H9 (cell line): ENCODE measurements at regions not wholly inside any gene's neighbourhood (a gene's known extent, or its start where the extent isn't known, plus 50 kb on each side); places are given as distances from the start of the nearest gene placed in this dataset.
A peak's percentile ranks its signal among the peaks of the same experiment; 100 is the strongest.

ENCODE experiments used
- DNase-seq: peaks from one replicate; pipeline ENCODE4 v3.0.0-alpha.2; 2017
- H2AFZ ChIP-seq: one replicate; pipeline ENCODE4 v1.6.1; 2013; ENCODE audit warnings: mild to moderate bottlenecking, low read length, control low read depth, moderate library complexity
- H2AK5ac ChIP-seq: 2 replicates; pipeline ENCODE4 v1.6.1; 2013; ENCODE audit warnings: low read length, control low read depth, mixed read lengths; ENCODE audit not compliant: insufficient read length
- H2BK120ac ChIP-seq: one replicate; pipeline ENCODE4 v1.6.1; 2013; ENCODE audit warnings: low read depth, mild to moderate bottlenecking, low read length, control low read depth, inconsistent platforms; ENCODE audit not compliant: poor library complexity, severe bottlenecking
- H2BK12ac ChIP-seq: 2 replicates; pipeline ENCODE4 v1.6.1; 2013; ENCODE audit warnings: low read length, control low read depth, mixed read lengths, low read depth; ENCODE audit not compliant: insufficient read length
- H2BK15ac ChIP-seq: 2 replicates; pipeline ENCODE4 v1.6.1; 2013; ENCODE audit warnings: low read depth, low read length, control low read depth
- H2BK20ac ChIP-seq: one replicate; pipeline ENCODE4 v1.6.1; 2013; ENCODE audit warnings: low read depth, mild to moderate bottlenecking, low read length, control low read depth, inconsistent platforms; ENCODE audit not compliant: poor library complexity, severe bottlenecking
- H2BK5ac ChIP-seq: 2 replicates; pipeline ENCODE4 v1.6.1; 2013; ENCODE audit warnings: low read length, control low read depth, mixed read lengths; ENCODE audit not compliant: insufficient read length
- H3K14ac ChIP-seq: 2 replicates; pipeline ENCODE4 v1.6.1; 2013; ENCODE audit warnings: low read length, control low read depth; ENCODE audit not compliant: insufficient read depth
- H3K18ac ChIP-seq: 2 replicates; pipeline ENCODE4 v1.6.1; 2013; ENCODE audit warnings: low read depth, mild to moderate bottlenecking, mixed read lengths, low read length, control low read depth; ENCODE audit not compliant: insufficient read length
- H3K23ac ChIP-seq: 2 replicates; pipeline ENCODE4 v1.6.1; 2013; ENCODE audit warnings: low read length, control low read depth, mixed read lengths, low read depth; ENCODE audit not compliant: insufficient read length
- H3K23me2 ChIP-seq: 2 replicates; pipeline ENCODE4 v1.6.1; 2013; ENCODE audit warnings: low read depth, mild to moderate bottlenecking, mixed read lengths, low read length, control low read depth; ENCODE audit not compliant: insufficient read length, poor library complexity, severe bottlenecking
- H3K27ac ChIP-seq: 2 replicates; pipeline ENCODE4 v1.5.1; 2013; ENCODE audit warnings: low read length, control low read depth, mixed read lengths, low read depth; ENCODE audit not compliant: insufficient read length
- H3K27me3 ChIP-seq: 2 replicates; pipeline ENCODE4 v1.6.1; 2013; ENCODE audit warnings: low read length, control low read depth, inconsistent platforms; ENCODE audit not compliant: insufficient read depth
- H3K4ac ChIP-seq: 2 replicates; pipeline ENCODE4 v1.6.1; 2013; ENCODE audit warnings: low read depth, mild to moderate bottlenecking, control low read depth, inconsistent platforms, low read length, moderate library complexity
- H3K4me1 ChIP-seq: 2 replicates; pipeline ENCODE4 v1.6.1; 2013; ENCODE audit warnings: low read length, control low read depth, inconsistent platforms; ENCODE audit not compliant: insufficient read depth
- H3K4me2 ChIP-seq: 2 replicates; pipeline ENCODE4 v1.6.1; 2013; ENCODE audit warnings: low read length, control low read depth, mixed read lengths; ENCODE audit not compliant: insufficient read length, insufficient read depth
- H3K56ac ChIP-seq: 2 replicates; pipeline ENCODE4 v1.6.1; 2013; ENCODE audit warnings: low read depth, mild to moderate bottlenecking, mixed read lengths, low read length, control low read depth; ENCODE audit not compliant: insufficient read length
- H3K79me1 ChIP-seq: 2 replicates; pipeline ENCODE4 v1.6.1; 2013; ENCODE audit warnings: low read depth, mild to moderate bottlenecking, moderate library complexity, low read length, control low read depth, inconsistent platforms; ENCODE audit not compliant: insufficient read depth, poor library complexity, severe bottlenecking
- H3K79me2 ChIP-seq: 2 replicates; pipeline ENCODE4 v1.6.1; 2013; ENCODE audit warnings: low read length, control low read depth, inconsistent platforms; ENCODE audit not compliant: insufficient read depth
- H3K9ac ChIP-seq: 2 replicates; pipeline ENCODE4 v1.6.1; 2013; ENCODE audit warnings: low read length, control low read depth, mixed read lengths; ENCODE audit not compliant: insufficient read length; ENCODE audit errors: extremely low read depth
- H3K9me3 ChIP-seq: one replicate; pipeline ENCODE4 v1.6.1; 2013; ENCODE audit warnings: low read depth, low read length, inconsistent platforms; ENCODE audit not compliant: control insufficient read depth
- H3T11ph ChIP-seq: one replicate; pipeline ENCODE4 v1.6.1; 2013; ENCODE audit warnings: mild to moderate bottlenecking, low read length, control low read depth, inconsistent platforms
- H4K20me1 ChIP-seq: one replicate; pipeline ENCODE4 v1.6.1; 2013; ENCODE audit not compliant: control insufficient read depth, insufficient read length, insufficient read depth
- H4K5ac ChIP-seq: 2 replicates; pipeline ENCODE4 v1.6.1; 2013; ENCODE audit warnings: low read depth, mild to moderate bottlenecking, mixed read lengths, low read length, control low read depth; ENCODE audit not compliant: insufficient read length
- H4K8ac ChIP-seq: replicated peaks from 2 replicates; pipeline ENCODE4 v1.6.1; 2013; ENCODE audit warnings: low read length, control low read depth, mixed read lengths, low read depth; ENCODE audit not compliant: insufficient read length
- H4K91ac ChIP-seq: 2 replicates; pipeline ENCODE4 v1.6.1; 2013; ENCODE audit warnings: low read depth, mild to moderate bottlenecking, moderate library complexity, mixed read lengths, low read length, control low read depth; ENCODE audit not compliant: insufficient read length
- H3K27ac Mint-ChIP-seq, 3 experiments: 2 replicates in 2 of 3; 3 replicates in 1 of 3; pipeline ENCODE4 v1.8.0; 2020 to 2021; ENCODE audit warnings: mixed read lengths in 3 of 3, mild to moderate bottlenecking in 1 of 3, moderate library complexity in 1 of 3
- H3K27me3 Mint-ChIP-seq: 2 replicates; pipeline ENCODE4 v1.8.0; 2021; ENCODE audit warnings: low read depth, mild to moderate bottlenecking, moderate library complexity, mixed read lengths
- H3K36me3 Mint-ChIP-seq, 3 experiments: 2 replicates in 2 of 3; 3 replicates in 1 of 3; pipeline ENCODE4 v1.8.0; 2020 to 2021; ENCODE audit warnings: low read depth in 3 of 3, mixed read lengths in 3 of 3; ENCODE audit not compliant: insufficient read depth in 1 of 3
- H3K4me1 Mint-ChIP-seq, 2 experiments: 2 replicates each; pipeline ENCODE4 v1.8.0; 2020; ENCODE audit warnings: mixed read lengths in 2 of 2
- H3K4me3 Mint-ChIP-seq, 2 experiments: 2 replicates in 1 of 2; 3 replicates in 1 of 2; pipeline ENCODE4 v1.8.0; 2020 to 2021; ENCODE audit warnings: mild to moderate bottlenecking in 2 of 2, mixed read lengths in 2 of 2, moderate library complexity in 1 of 2
- H3K9me3 Mint-ChIP-seq, 2 experiments: 2 replicates in 1 of 2; 3 replicates in 1 of 2; pipeline ENCODE4 v1.8.0; 2020; ENCODE audit warnings: mild to moderate bottlenecking in 2 of 2, mixed read lengths in 2 of 2, moderate library complexity in 1 of 2
- WGBS: extraction: QIAGEN DNeasy Blood & Tissue Kit; methylation state at CpG from one replicate; pipeline ENCODE4 v1.1.7; 2013; ENCODE audit warnings: missing lambda C conversion rate, low lambda C conversion rate, mixed read lengths; ENCODE audit not compliant: insufficient read length; ENCODE audit errors: extremely low coverage; 5-methylcytosine and 5-hydroxymethylcytosine counted together
- TF ChIP-seq, protein P1 (sequence below): fragments of 200-600 bp; sonication (generic); conservative IDR thresholded peaks from 3 replicates; pipeline ENCODE4 v1.8.0; 2021; ENCODE audit warnings: antibody characterized with exemption, mild to moderate bottlenecking

DNA sequence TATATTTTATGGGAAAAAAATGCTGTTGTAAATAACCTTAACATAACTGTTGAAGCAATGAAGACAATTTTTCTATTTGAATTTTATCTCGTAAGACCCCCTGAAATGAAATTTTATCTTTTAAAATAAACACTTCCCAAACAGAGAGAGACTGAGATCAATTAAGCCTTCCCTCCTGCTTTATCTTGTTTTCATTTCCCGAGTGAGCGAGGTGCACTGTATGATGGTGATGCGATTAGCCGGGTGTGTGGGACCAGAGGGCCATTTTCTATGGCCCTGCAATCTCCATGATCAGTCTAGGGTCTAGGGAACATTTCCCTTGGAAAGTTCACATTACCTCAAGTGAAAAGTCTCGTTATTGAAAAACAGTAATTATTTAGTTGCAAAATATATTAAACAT is 134.1 kb upstream of the MID1 start:
- Mint-ChIP-seq H3K36me3 (no peaks in the 10 kb centered on the region; a peak in 3 of 7 replicates), H3K27ac (peak overlapping the region in 2 of 3 experiments; percentile 19 to 93; a peak in 1 of 7 replicates), H3K9me3 (peaks cover 24 to 55% of the 10 kb centered on the region in 2 experiments), H3K4me3 (no peak overlapping the region), H3K4me1 (peaks cover 41 to 42% of the 10 kb centered on the region in 2 experiments), H3K27me3 (no peaks in the 10 kb centered on the region; the same call in 1 of the 2 replicates)
- Histone ChIP-seq H3K79me2 (no peaks in the 10 kb centered on the region; the same call in none of the 2 replicates), H2BK5ac (no peak overlapping the region), H4K91ac (no peak overlapping the region), H4K8ac (no peak overlapping the region), H3K23me2 (no peaks in the 10 kb centered on the region), H3K56ac (no peak overlapping the region), H3K27me3 (no peaks in the 10 kb centered on the region), H3K4me1 (peaks cover 13% of the 10 kb centered on the region), H2AFZ (no peak overlapping the region), H3K23ac (no peak overlapping the region), H4K5ac (no peak overlapping the region), H3K9me3 (peaks cover 6% of the 10 kb centered on the region), H3T11ph (no peak overlapping the region), H2AK5ac (no peak overlapping the region), H2BK12ac (peak overlapping the region; percentile 97), H2BK120ac (no peak overlapping the region), H4K20me1 (no peaks in the 10 kb centered on the region), H3K4ac (no peak overlapping the region), H3K4me2 (no peak overlapping the region), H3K27ac (no peak overlapping the region), H2BK15ac (no peak overlapping the region), H2BK20ac (no peak overlapping the region), H3K79me1 (no peaks in the 10 kb centered on the region), H3K14ac (no peak overlapping the region), H3K18ac (no peak overlapping the region), H3K9ac (no peak overlapping the region)
- TF ChIP-seq, protein P1, sequence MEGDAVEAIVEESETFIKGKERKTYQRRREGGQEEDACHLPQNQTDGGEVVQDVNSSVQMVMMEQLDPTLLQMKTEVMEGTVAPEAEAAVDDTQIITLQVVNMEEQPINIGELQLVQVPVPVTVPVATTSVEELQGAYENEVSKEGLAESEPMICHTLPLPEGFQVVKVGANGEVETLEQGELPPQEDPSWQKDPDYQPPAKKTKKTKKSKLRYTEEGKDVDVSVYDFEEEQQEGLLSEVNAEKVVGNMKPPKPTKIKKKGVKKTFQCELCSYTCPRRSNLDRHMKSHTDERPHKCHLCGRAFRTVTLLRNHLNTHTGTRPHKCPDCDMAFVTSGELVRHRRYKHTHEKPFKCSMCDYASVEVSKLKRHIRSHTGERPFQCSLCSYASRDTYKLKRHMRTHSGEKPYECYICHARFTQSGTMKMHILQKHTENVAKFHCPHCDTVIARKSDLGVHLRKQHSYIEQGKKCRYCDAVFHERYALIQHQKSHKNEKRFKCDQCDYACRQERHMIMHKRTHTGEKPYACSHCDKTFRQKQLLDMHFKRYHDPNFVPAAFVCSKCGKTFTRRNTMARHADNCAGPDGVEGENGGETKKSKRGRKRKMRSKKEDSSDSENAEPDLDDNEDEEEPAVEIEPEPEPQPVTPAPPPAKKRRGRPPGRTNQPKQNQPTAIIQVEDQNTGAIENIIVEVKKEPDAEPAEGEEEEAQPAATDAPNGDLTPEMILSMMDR, result no peak
- no CpG with 5 or more reads among the region's 6 CpGs for WGBS
- DNase-seq, result no peak
